Ishikawa (cell line): ENCODE measurements at regions not wholly inside any gene's neighbourhood (a gene's known extent, or its start where the extent isn't known, plus 50 kb on each side); places are given as distances from the start of the nearest gene placed in this dataset.

Source experiments
- CEBPB ChIP-seq: IDR thresholded peaks from 2 replicates; pipeline ENCODE4 v1.6.1; 2012
- CREB1 ChIP-seq: IDR thresholded peaks from 2 replicates; pipeline ENCODE4 v1.6.1; 2012; ENCODE audit warnings: low read depth
- EP300 ChIP-seq: IDR thresholded peaks from 2 replicates; pipeline ENCODE4 v1.6.1; 2012; ENCODE audit warnings: borderline replicate concordance
- FOXM1 ChIP-seq: IDR thresholded peaks from 2 replicates; pipeline ENCODE4 v1.6.1; 2012; ENCODE audit warnings: low read depth, borderline replicate concordance
- RAD21 ChIP-seq: IDR thresholded peaks from 2 replicates; pipeline ENCODE4 v1.6.1; 2012; ENCODE audit warnings: low read depth
- TAF1 ChIP-seq: IDR thresholded peaks from 2 replicates; pipeline ENCODE4 v1.6.1; 2012; ENCODE audit warnings: low read depth, mild to moderate bottlenecking
- YY1 ChIP-seq: IDR thresholded peaks from 2 replicates; pipeline ENCODE4 v1.6.1; 2012; ENCODE audit warnings: low read depth
- ZBTB7A ChIP-seq: IDR thresholded peaks from 2 replicates; pipeline ENCODE4 v1.6.1; 2012; ENCODE audit warnings: low read depth
- TF ChIP-seq, protein P1 (sequence below): IDR thresholded peaks from 2 replicates; pipeline ENCODE4 v1.6.1; 2012
- TF ChIP-seq, protein P2 (sequence below): IDR thresholded peaks from 2 replicates; pipeline ENCODE4 v1.6.1; 2012; ENCODE audit warnings: low read depth, mild to moderate bottlenecking

DNA sequence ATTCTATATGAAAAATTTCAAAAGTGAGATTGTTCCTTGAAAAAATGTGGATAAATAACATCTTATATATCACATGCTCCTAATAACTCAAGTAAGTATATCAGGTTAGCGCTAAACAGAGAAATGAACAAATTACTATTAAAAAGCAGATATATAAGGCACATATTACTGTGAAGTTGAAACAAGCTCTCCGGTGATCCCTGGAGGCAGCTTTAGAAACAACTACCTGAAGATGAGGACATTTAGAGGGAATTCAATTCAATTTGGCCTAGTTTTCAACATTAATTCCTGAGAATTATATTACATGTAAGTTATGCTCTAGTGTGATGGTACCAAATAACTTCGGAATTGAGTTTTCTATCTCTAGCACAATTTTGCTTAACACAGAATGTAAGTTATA lies 1373.6 kb upstream of the SPRY2 start:
- TF ChIP-seq CEBPB (no peak), YY1 (no peak), EP300 (no peak), ZBTB7A (no peak), TAF1 (no peak), FOXM1 (no peak), CREB1 (no peak), RAD21 (no peak)
- TF ChIP-seq, protein P1, sequence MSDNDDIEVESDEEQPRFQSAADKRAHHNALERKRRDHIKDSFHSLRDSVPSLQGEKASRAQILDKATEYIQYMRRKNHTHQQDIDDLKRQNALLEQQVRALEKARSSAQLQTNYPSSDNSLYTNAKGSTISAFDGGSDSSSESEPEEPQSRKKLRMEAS, result no peak
- TF ChIP-seq, protein P2, sequence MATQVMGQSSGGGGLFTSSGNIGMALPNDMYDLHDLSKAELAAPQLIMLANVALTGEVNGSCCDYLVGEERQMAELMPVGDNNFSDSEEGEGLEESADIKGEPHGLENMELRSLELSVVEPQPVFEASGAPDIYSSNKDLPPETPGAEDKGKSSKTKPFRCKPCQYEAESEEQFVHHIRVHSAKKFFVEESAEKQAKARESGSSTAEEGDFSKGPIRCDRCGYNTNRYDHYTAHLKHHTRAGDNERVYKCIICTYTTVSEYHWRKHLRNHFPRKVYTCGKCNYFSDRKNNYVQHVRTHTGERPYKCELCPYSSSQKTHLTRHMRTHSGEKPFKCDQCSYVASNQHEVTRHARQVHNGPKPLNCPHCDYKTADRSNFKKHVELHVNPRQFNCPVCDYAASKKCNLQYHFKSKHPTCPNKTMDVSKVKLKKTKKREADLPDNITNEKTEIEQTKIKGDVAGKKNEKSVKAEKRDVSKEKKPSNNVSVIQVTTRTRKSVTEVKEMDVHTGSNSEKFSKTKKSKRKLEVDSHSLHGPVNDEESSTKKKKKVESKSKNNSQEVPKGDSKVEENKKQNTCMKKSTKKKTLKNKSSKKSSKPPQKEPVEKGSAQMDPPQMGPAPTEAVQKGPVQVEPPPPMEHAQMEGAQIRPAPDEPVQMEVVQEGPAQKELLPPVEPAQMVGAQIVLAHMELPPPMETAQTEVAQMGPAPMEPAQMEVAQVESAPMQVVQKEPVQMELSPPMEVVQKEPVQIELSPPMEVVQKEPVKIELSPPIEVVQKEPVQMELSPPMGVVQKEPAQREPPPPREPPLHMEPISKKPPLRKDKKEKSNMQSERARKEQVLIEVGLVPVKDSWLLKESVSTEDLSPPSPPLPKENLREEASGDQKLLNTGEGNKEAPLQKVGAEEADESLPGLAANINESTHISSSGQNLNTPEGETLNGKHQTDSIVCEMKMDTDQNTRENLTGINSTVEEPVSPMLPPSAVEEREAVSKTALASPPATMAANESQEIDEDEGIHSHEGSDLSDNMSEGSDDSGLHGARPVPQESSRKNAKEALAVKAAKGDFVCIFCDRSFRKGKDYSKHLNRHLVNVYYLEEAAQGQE, result no peak
